Liver (tissue), 7 donors: ENCODE measurements at regions not wholly inside any gene's neighbourhood (a gene's known extent, or its start where the extent isn't known, plus 50 kb on each side); places are given as distances from the start of the nearest gene placed in this dataset.

Source experiments
- DNase-seq: peaks from one replicate; pipeline ENCODE4 v3.0.0-alpha.2; 2017; ENCODE audit warnings: low spot score
- H3K27ac ChIP-seq, 2 donors: one replicate each; pipeline ENCODE4 v1.7.0; 2013; ENCODE audit warnings: inconsistent platforms in 2 of 2, low read length in 2 of 2, control low read depth in 1 of 2, low read depth in 1 of 2, mild to moderate bottlenecking in 1 of 2
- H3K27me3 ChIP-seq, 4 donors: one replicate each; pipeline versions ENCODE4 v1.6.1 to v1.7.0; 2013; ENCODE audit warnings: low read length in 3 of 4, inconsistent platforms in 1 of 4, mild to moderate bottlenecking in 1 of 4, moderate library complexity in 1 of 4; ENCODE audit not compliant: control insufficient read depth in 4 of 4, insufficient read depth in 4 of 4
- H3K36me3 ChIP-seq, 4 donors: one replicate each; pipeline versions ENCODE4 v1.6.1 to v1.7.0; 2013; ENCODE audit warnings: low read length in 3 of 4, mild to moderate bottlenecking in 3 of 4, low read depth in 1 of 4, moderate library complexity in 1 of 4; ENCODE audit not compliant: control insufficient read depth in 4 of 4, insufficient read depth in 3 of 4
- H3K4me1 ChIP-seq, 4 donors: one replicate each; pipeline versions ENCODE4 v1.6.1 to v1.7.0; 2013; ENCODE audit warnings: low read length in 3 of 4, mild to moderate bottlenecking in 3 of 4, moderate library complexity in 1 of 4; ENCODE audit not compliant: control insufficient read depth in 4 of 4, insufficient read depth in 4 of 4
- H3K4me3 ChIP-seq, 3 donors: one replicate each; pipeline versions ENCODE4 v1.6.1 to v1.7.0; 2013; ENCODE audit warnings: low read length in 3 of 3, control low read depth in 1 of 3, low read depth in 1 of 3, mild to moderate bottlenecking in 1 of 3
- H3K9ac ChIP-seq, 2 donors: one replicate each; pipeline ENCODE4 v1.7.0; 2013; ENCODE audit warnings: low read length in 2 of 2, mild to moderate bottlenecking in 2 of 2, moderate library complexity in 2 of 2, control low read depth in 1 of 2, low read depth in 1 of 2
- H3K9me3 ChIP-seq, 4 donors: one replicate each; pipeline versions ENCODE4 v1.6.1 to v1.7.0; 2013; ENCODE audit warnings: low read length in 3 of 4; ENCODE audit not compliant: control insufficient read depth in 4 of 4
- ATF3 ChIP-seq: IDR thresholded peaks from 2 replicates; pipeline ENCODE4 v1.6.1; 2016; ENCODE audit warnings: antibody characterized with exemption
- EGR1 ChIP-seq, 2 donors: IDR thresholded peaks; 2 replicates each; pipeline ENCODE4 v1.6.1; 2016 to 2018; ENCODE audit warnings: antibody characterized with exemption in 2 of 2, low read depth in 2 of 2
- FOXA1 ChIP-seq: IDR thresholded peaks from 2 replicates; pipeline ENCODE4 v1.6.1; 2016; ENCODE audit warnings: antibody characterized with exemption
- FOXA2 ChIP-seq: IDR thresholded peaks from 2 replicates; pipeline ENCODE4 v1.6.1; 2016; ENCODE audit warnings: antibody characterized with exemption
- GABPA ChIP-seq, 2 donors: IDR thresholded peaks in 1 of 2; conservative IDR thresholded peaks in 1 of 2; 2 replicates each; pipeline ENCODE4 v1.6.1; 2016; ENCODE audit warnings: antibody characterized with exemption in 2 of 2, mild to moderate bottlenecking in 1 of 2, moderate library complexity in 1 of 2
- HNF4A ChIP-seq, 2 donors: conservative IDR thresholded peaks; 2 replicates each; pipeline ENCODE4 v1.6.1; 2016; ENCODE audit warnings: antibody characterized with exemption in 2 of 2, mild to moderate bottlenecking in 2 of 2
- HNF4G ChIP-seq: IDR thresholded peaks from 2 replicates; pipeline ENCODE4 v1.6.1; 2016; ENCODE audit warnings: antibody characterized with exemption
- JUND ChIP-seq, 2 donors: IDR thresholded peaks; 2 replicates each; pipeline ENCODE4 v1.6.1; 2016; ENCODE audit warnings: antibody characterized with exemption in 2 of 2
- MAX ChIP-seq: IDR thresholded peaks from 2 replicates; pipeline ENCODE4 v1.6.1; 2016; ENCODE audit warnings: antibody characterized with exemption
- NR2F2 ChIP-seq: IDR thresholded peaks from 2 replicates; pipeline ENCODE4 v1.6.1; 2016; ENCODE audit warnings: antibody characterized with exemption
- RAD21 ChIP-seq, 2 donors: IDR thresholded peaks; 2 replicates each; pipeline ENCODE4 v1.6.1; 2016; ENCODE audit warnings: antibody characterized with exemption in 2 of 2, mild to moderate bottlenecking in 2 of 2
- REST ChIP-seq: IDR thresholded peaks from 2 replicates; pipeline ENCODE4 v1.6.1; 2016; ENCODE audit warnings: antibody characterized with exemption, mild to moderate bottlenecking
- RXRA ChIP-seq, 2 donors: IDR thresholded peaks; 2 replicates each; pipeline ENCODE4 v1.6.1; 2017 to 2018; ENCODE audit warnings: antibody characterized with exemption in 2 of 2, mild to moderate bottlenecking in 1 of 2
- SP1 ChIP-seq: IDR thresholded peaks from 2 replicates; pipeline ENCODE4 v1.6.1; 2018; ENCODE audit warnings: antibody characterized with exemption, mild to moderate bottlenecking
- TAF1 ChIP-seq: conservative IDR thresholded peaks from 2 replicates; pipeline ENCODE4 v1.6.1; 2016; ENCODE audit warnings: antibody characterized with exemption, mild to moderate bottlenecking
- YY1 ChIP-seq: IDR thresholded peaks from 2 replicates; pipeline ENCODE4 v1.6.1; 2016; ENCODE audit warnings: antibody characterized with exemption, mild to moderate bottlenecking
- WGBS: extraction: QIAGEN DNeasy Blood & Tissue Kit; methylation state at CpG from one replicate; pipeline ENCODE4 v1.1.7; 2013; 5-methylcytosine and 5-hydroxymethylcytosine counted together
- donor health status: healthy.
- donor health status: healthy.
- donor health status: healthy.
- donor health status: healthy.

- H3K4me1 ChIP-seq, result no peaks in the 10 kb centered on the region
- WGBS, result 68% methylated on average over 1 of the region's 1 CpG
- no peak overlapping the region for H3K9ac ChIP-seq
- H3K9me3 ChIP-seq, result peaks cover 0 to 5% (median 0%) of the 10 kb centered on the region in 4 donors
- no peak overlapping the region for H3K4me3 ChIP-seq
- H3K27ac ChIP-seq, result no peak overlapping the region
- H3K27me3 ChIP-seq, result no peaks in the 10 kb centered on the region
- no peaks in the 10 kb centered on the region for H3K36me3 ChIP-seq
- DNase-seq, result no peak
- TF ChIP-seq FOXA1 (no peak), HNF4G (no peak), SP1 (no peak), HNF4A (conservative IDR thresholded peaks at IDR 0.05) (no peak), TAF1 (no peak), JUND (IDR thresholded peaks at IDR 0.05) (no peak), NR2F2 (no peak), RXRA (IDR thresholded peaks at IDR 0.05) (no peak), YY1 (no peak), REST (no peak), ATF3 (no peak), MAX (no peak), GABPA (IDR thresholded peaks at IDR 0.05 in 1 of 2, conservative IDR thresholded peaks at IDR 0.05 in 1 of 2) (no peak), EGR1 (IDR thresholded peaks at IDR 0.05; ENCODE audit: low read depth in 2 of 2) (no peak)
Measured at GRCh38 chr6:119917186-119917585, 567.6 kb upstream of the MAN1A1 start.

GRCh38 chr6:119915971-119916370 is 566.4 kb upstream of the MAN1A1 start:
- Histone ChIP-seq H3K4me1 (no peaks in the 10 kb centered on the region), H3K4me3 (no peak overlapping the region), H3K9ac (no peak overlapping the region), H3K9me3 (peaks cover 0 to 5% (median 0%) of the 10 kb centered on the region in 4 donors), H3K27me3 (no peaks in the 10 kb centered on the region), H3K36me3 (no peaks in the 10 kb centered on the region), H3K27ac (no peak overlapping the region)
- no peak for TF ChIP-seq FOXA2
- WGBS, result 81% methylated on average over 2 of the region's 2 CpGs
- no peak for DNase-seq

GRCh38 chr6:119908157-119908556 is 558.6 kb upstream of the MAN1A1 start:
- no peak overlapping the region for H3K4me3 ChIP-seq
- no peaks in the 10 kb centered on the region for H3K36me3 ChIP-seq
- H3K27ac ChIP-seq, result no peak overlapping the region
- H3K27me3 ChIP-seq, result peaks cover 0 to 3% (median 0%) of the 10 kb centered on the region in 4 donors
- TF ChIP-seq RAD21 (IDR thresholded peaks at IDR 0.05) (no peak), YY1 (no peak)
- no peak overlapping the region for H3K9ac ChIP-seq
- H3K9me3 ChIP-seq, result no peaks in the 10 kb centered on the region
- DNase-seq, result no peak
- WGBS, result 68% methylated on average over 3 of the region's 3 CpGs
- no peaks in the 10 kb centered on the region for H3K4me1 ChIP-seq
